BE2C (cell line): ENCODE measurements at regions not wholly inside any gene's neighbourhood (a gene's known extent, or its start where the extent isn't known, plus 50 kb on each side); places are given as distances from the start of the nearest gene placed in this dataset.
"Not testable (repeated sequence)": the region's sequence is repeated elsewhere in the genome, so short reads cannot be mapped to it uniquely, and the experiment has no call there.

Source experiments
- DNase-seq: peaks from one replicate; pipeline ENCODE4 v3.0.0-alpha.2; 2020
- H3K27me3 ChIP-seq: fragments of 250-450 bp; sonication (Bioruptor Pico); 2 replicates; pipeline ENCODE4 v1.5.1; 2020; ENCODE audit warnings: mild to moderate bottlenecking
- H3K36me3 ChIP-seq: fragments of 250-450 bp; sonication (Bioruptor Pico); 2 replicates; pipeline ENCODE4 v1.5.1; 2020; ENCODE audit warnings: mild to moderate bottlenecking
- H3K4me1 ChIP-seq: fragments of 250-450 bp; sonication (Bioruptor Pico); 2 replicates; pipeline ENCODE4 v1.5.1; 2020
- H3K4me3 ChIP-seq: 2 replicates; pipeline ENCODE4 v1.5.1; 2011; ENCODE audit warnings: low read depth, low read length
- H3K9me3 ChIP-seq: fragments of 250-450 bp; sonication (Bioruptor Pico); 2 replicates; pipeline ENCODE4 v1.5.1; 2020
- TF ChIP-seq, protein P1 (sequence below): IDR thresholded peaks from 2 replicates; pipeline ENCODE4 v1.5.1; 2012; ENCODE audit warnings: mild to moderate bottlenecking, low read depth, low read length

DNA sequence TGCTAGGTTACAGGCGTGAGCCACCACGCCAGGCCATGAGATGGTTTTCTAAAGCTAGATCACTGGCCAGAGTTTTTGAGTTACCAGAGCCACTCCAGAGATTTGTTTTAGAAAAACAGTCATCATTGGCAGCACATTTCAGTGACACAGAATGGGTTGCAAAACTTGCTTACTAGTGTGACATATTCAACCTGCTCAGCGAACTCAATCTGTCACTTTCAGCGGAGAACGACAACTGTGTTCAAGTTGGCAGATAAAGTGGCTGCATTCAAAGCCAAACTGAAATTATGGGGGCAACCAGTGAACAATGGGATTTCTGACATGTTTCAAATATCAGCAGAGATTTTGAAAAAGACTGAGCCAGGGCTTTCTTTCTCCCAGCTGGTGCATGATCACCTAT, 456.3 kb upstream of the ISX start:
- no peaks in the 10 kb centered on the region for H3K27me3 ChIP-seq
- TF ChIP-seq, protein P1, sequence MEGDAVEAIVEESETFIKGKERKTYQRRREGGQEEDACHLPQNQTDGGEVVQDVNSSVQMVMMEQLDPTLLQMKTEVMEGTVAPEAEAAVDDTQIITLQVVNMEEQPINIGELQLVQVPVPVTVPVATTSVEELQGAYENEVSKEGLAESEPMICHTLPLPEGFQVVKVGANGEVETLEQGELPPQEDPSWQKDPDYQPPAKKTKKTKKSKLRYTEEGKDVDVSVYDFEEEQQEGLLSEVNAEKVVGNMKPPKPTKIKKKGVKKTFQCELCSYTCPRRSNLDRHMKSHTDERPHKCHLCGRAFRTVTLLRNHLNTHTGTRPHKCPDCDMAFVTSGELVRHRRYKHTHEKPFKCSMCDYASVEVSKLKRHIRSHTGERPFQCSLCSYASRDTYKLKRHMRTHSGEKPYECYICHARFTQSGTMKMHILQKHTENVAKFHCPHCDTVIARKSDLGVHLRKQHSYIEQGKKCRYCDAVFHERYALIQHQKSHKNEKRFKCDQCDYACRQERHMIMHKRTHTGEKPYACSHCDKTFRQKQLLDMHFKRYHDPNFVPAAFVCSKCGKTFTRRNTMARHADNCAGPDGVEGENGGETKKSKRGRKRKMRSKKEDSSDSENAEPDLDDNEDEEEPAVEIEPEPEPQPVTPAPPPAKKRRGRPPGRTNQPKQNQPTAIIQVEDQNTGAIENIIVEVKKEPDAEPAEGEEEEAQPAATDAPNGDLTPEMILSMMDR, result no peak
- H3K9me3 ChIP-seq, result no peaks in the 10 kb centered on the region; the same call in 1 of the 2 replicates
- no peaks in the 10 kb centered on the region for H3K4me1 ChIP-seq
- H3K4me3 ChIP-seq, result no peak overlapping the region
- no peaks in the 10 kb centered on the region for H3K36me3 ChIP-seq
- no peak for DNase-seq

DNA sequence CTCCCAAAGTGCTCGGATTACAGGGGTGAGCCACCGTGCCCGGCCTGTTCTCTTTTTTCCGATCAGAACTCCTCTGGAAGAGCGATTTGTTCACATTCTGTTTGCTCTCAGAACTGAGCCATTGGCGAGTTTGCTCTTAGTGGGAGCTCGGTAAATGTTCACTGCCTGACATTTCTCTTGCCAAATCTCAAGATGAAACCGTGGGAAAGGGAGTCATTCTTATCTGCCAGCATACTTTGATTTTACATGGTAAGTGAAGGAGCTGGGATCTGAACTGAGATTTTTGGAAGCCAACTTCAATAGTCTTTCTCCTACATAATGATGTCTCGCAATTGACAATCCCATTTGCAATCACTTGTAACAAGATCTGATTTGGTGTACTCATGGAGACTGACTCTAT, 445.8 kb upstream of the ISX start:
- no peaks in the 10 kb centered on the region for H3K36me3 ChIP-seq
- H3K4me3 ChIP-seq, result no peak overlapping the region
- no peaks in the 10 kb centered on the region; the same call in 1 of the 2 replicates for H3K9me3 ChIP-seq
- DNase-seq, result no peak
- no peaks in the 10 kb centered on the region for H3K4me1 ChIP-seq
- H3K27me3 ChIP-seq, result no peaks in the 10 kb centered on the region
- TF ChIP-seq, protein P1, result no peak

DNA sequence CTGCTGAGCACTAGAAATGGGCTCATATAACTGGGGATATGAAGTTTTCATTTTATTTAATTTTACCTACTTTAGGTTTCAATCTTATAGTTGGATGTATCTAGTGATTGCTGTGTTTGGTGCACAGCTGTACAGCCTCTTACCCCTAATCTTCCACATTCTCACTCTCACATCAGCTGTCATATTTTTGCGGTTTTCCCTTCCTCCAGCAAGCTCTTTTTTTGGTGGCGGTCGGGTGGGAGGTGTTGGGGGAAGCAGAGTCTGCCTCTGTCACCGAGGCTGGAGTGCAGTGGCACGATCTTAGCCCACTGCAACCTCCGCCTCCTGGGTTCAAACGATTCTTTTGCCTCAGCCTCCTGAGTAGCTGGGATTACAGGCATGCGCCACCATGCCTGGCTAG, 445.1 kb upstream of the ISX start:
- DNase-seq, result no peak
- TF ChIP-seq, protein P1, result no peak
- Histone ChIP-seq H3K4me1 (no peaks in the 10 kb centered on the region), H3K27me3 (no peaks in the 10 kb centered on the region), H3K9me3 (no peaks in the 10 kb centered on the region; the same call in 1 of the 2 replicates), H3K36me3 (no peaks in the 10 kb centered on the region), H3K4me3 (no peak overlapping the region)

DNA sequence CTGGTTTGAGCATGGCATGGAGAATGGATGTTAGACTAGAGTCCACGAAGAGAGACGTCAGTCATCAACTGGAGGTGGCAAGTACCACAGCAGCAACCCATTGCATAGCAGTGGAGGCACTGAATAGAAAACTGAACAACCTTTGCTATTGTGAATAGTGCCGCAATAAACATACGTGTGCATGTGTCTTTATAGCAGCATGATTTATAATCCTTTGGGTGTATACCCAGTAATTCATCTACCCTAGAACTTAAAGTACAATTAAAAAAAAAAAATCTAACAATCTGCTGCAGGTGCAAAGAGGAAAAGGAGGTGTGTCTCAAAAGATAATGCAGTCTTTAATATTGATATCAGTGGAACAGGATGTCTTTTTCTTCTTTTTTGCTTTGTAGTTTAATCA, 443.4 kb upstream of the ISX start:
- TF ChIP-seq, protein P1, result no peak
- H3K9me3 ChIP-seq, result no peaks in the 10 kb centered on the region; the same call in 1 of the 2 replicates
- no peaks in the 10 kb centered on the region for H3K4me1 ChIP-seq
- H3K4me3 ChIP-seq, result no peak overlapping the region
- no peaks in the 10 kb centered on the region for H3K27me3 ChIP-seq
- H3K36me3 ChIP-seq, result no peaks in the 10 kb centered on the region
- no peak for DNase-seq

DNA sequence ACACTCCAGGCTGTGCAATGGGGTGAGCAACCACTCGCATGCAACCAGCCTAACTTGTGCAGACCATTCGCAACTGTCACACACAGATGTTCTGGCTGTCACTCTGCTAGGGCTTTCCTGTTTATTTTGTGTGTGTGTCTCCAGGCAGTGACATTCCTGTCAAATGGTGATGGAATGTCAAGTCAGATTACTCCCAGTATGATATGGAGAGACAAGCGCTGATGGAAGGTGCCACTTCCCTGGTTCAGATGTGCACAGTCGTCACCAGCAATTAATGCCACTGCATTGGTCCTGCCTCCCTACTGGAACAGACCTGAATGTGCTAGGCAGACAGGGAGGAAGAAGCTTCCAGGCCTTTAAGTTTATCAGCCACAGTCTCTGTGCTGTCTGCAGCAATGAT, 442.4 kb upstream of the ISX start:
- no peaks in the 10 kb centered on the region for H3K36me3 ChIP-seq
- no peaks in the 10 kb centered on the region; the same call in 1 of the 2 replicates for H3K9me3 ChIP-seq
- no peak overlapping the region for H3K4me3 ChIP-seq
- DNase-seq, result no peak
- no peaks in the 10 kb centered on the region for H3K4me1 ChIP-seq
- H3K27me3 ChIP-seq, result no peaks in the 10 kb centered on the region
- TF ChIP-seq, protein P1, result no peak

DNA sequence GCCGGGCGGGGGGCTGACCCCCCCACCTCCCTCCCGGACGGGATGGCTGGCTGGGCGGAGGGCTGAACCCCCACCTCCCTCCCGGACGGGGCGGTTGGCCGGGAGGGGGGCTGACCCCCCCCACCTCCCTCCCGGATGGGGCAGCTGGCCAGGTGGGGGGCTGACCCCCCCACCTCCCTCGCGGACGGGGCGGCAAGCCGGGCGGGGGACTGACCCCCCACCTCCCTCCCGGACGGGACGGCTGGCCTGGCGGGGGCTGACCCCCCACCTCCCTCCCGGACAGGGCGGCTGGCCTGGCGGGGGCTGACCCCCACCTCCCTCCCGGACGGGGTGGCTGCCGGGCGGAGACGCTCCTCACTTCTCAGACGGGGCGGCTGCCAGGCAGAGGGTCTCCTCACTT, 440.1 kb upstream of the ISX start:
- not testable (repeated sequence) for H3K9me3 ChIP-seq, H3K4me3 ChIP-seq, DNase-seq, H3K36me3 ChIP-seq, H3K4me1 ChIP-seq, H3K27me3 ChIP-seq

DNA sequence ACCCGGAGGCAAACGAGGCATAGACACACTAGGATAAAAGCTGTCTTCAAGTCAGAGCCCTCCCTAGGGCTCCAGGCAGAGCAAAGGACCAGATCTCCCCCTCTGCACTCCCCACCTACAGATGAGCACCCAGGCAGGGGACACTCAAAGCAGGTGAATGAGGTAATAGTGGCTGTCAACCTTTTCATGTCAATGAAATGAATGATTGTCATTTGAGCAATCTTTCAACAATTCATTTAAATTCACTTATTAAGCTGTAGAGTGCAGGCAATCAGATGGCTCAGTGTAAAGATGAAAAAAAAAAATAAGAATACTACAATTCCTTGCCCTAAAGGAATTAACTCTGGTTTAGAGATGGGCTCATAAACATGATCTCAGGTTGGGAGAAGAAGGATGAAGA, 427.8 kb upstream of the ISX start:
- TF ChIP-seq, protein P1, result no peak
- no peaks in the 10 kb centered on the region for H3K27me3 ChIP-seq
- no peaks in the 10 kb centered on the region for H3K4me1 ChIP-seq
- no peaks in the 10 kb centered on the region; the same call in 1 of the 2 replicates for H3K9me3 ChIP-seq
- no peak overlapping the region for H3K4me3 ChIP-seq
- no peak for DNase-seq
- no peaks in the 10 kb centered on the region for H3K36me3 ChIP-seq
